HG03135 (cell line): ENCODE measurements at regions not wholly inside any gene's neighbourhood (a gene's known extent, or its start where the extent isn't known, plus 50 kb on each side); places are given as distances from the start of the nearest gene placed in this dataset.

Experiments used
- ATAC-seq: cut with Tn5 transposase; IDR thresholded peaks from one replicate; pipeline ENCODE4 v1.9.1; 2021; ENCODE audit warnings: mild to moderate bottlenecking, moderate library complexity; ENCODE audit not compliant: unreplicated experiment

GRCh38 chr16:86414991-86415740 lies 95.2 kb upstream of the FOXF1 start:
- no peak for ATAC-seq

GRCh38 chr16:86418981-86419380 lies 91.3 kb upstream of the FOXF1 start:
- ATAC-seq = no peak

- no peak for ATAC-seq
Observed at GRCh38 chr16:86419518-86419917, 90.8 kb upstream of the FOXF1 start.

- no peak for ATAC-seq
Observed at GRCh38 chr16:86421995-86422394, 88.3 kb upstream of the FOXF1 start.

- no peak for ATAC-seq
Observed at GRCh38 chr16:86424398-86424797, 85.9 kb upstream of the FOXF1 start.

- ATAC-seq = no peak
Observed at GRCh38 chr16:86424985-86425384, 85.3 kb upstream of the FOXF1 start.

GRCh38 chr16:86426063-86426642 lies 84.2 kb upstream of the FOXF1 start:
- ATAC-seq = no peak

- ATAC-seq = no peak
Observed at GRCh38 chr16:86427433-86427851, 82.9 kb upstream of the FOXF1 start.

GRCh38 chr16:86428729-86429517 lies 81.4 kb upstream of the FOXF1 start:
- ATAC-seq = no peak

GRCh38 chr16:86429663-86430062 lies 80.7 kb upstream of the FOXF1 start:
- ATAC-seq = no peak

- no peak for ATAC-seq
Observed at GRCh38 chr16:86430814-86431213, 79.5 kb upstream of the FOXF1 start.

GRCh38 chr16:86431540-86431939 lies 78.8 kb upstream of the FOXF1 start:
- ATAC-seq = no peak

GRCh38 chr16:86432048-86432447 lies 78.3 kb upstream of the FOXF1 start:
- no peak for ATAC-seq

GRCh38 chr16:86432691-86433090 lies 77.6 kb upstream of the FOXF1 start:
- no peak for ATAC-seq

GRCh38 chr16:86436466-86437185 lies 73.7 kb upstream of the FOXF1 start:
- no peak for ATAC-seq

GRCh38 chr16:86437348-86437747 lies 73.0 kb upstream of the FOXF1 start:
- no peak for ATAC-seq

GRCh38 chr16:86442703-86443102 lies 67.6 kb upstream of the FOXF1 start:
- no peak for ATAC-seq

- ATAC-seq = no peak
Observed at GRCh38 chr16:86443508-86444147, 66.7 kb upstream of the FOXF1 start.

- ATAC-seq = no peak
Observed at GRCh38 chr16:86444261-86444660, 66.1 kb upstream of the FOXF1 start.

GRCh38 chr16:86444661-86445060 lies 65.7 kb upstream of the FOXF1 start:
- no peak for ATAC-seq

- no peak for ATAC-seq
Observed at GRCh38 chr16:86446279-86446678, 64.0 kb upstream of the FOXF1 start.
